Prostate gland (tissue), 2 donors: ENCODE measurements at regions not wholly inside any gene's neighbourhood (a gene's known extent, or its start where the extent isn't known, plus 50 kb on each side); places are given as distances from the start of the nearest gene placed in this dataset.

Source experiments
- POLR2A ChIP-seq: fragments of 450-650 bp; IDR thresholded peaks from one replicate; pipeline ENCODE4 v1.6.1; 2016; ENCODE audit warnings: antibody characterized with exemption, mild to moderate bottlenecking
- TF ChIP-seq, protein P1 (sequence below), 4 experiments: fragments of 200-600 bp in 2 of 4; fragments of 450-650 bp in 2 of 4; sonication (generic) in 2 of 4; IDR thresholded peaks; 1 replicate in 3 of 4; 2 replicates in 1 of 4; pipeline ENCODE4 v1.5.1; 2016 to 2019; ENCODE audit warnings: antibody characterized with exemption in 4 of 4, mild to moderate bottlenecking in 2 of 4, moderate library complexity in 2 of 4

- TF ChIP-seq, protein P1, sequence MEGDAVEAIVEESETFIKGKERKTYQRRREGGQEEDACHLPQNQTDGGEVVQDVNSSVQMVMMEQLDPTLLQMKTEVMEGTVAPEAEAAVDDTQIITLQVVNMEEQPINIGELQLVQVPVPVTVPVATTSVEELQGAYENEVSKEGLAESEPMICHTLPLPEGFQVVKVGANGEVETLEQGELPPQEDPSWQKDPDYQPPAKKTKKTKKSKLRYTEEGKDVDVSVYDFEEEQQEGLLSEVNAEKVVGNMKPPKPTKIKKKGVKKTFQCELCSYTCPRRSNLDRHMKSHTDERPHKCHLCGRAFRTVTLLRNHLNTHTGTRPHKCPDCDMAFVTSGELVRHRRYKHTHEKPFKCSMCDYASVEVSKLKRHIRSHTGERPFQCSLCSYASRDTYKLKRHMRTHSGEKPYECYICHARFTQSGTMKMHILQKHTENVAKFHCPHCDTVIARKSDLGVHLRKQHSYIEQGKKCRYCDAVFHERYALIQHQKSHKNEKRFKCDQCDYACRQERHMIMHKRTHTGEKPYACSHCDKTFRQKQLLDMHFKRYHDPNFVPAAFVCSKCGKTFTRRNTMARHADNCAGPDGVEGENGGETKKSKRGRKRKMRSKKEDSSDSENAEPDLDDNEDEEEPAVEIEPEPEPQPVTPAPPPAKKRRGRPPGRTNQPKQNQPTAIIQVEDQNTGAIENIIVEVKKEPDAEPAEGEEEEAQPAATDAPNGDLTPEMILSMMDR (IDR thresholded peaks at IDR 0.05) = no peak
- no peak for TF ChIP-seq POLR2A
These were observed 162.4 kb upstream of the POU3F1 start for GRCh38 chr1:38208716-38209632.
